GM12892 (cell line): ENCODE measurements at regions not wholly inside any gene's neighbourhood (a gene's known extent, or its start where the extent isn't known, plus 50 kb on each side); places are given as distances from the start of the nearest gene placed in this dataset.
"Not testable (repeated sequence)": the region's sequence is repeated elsewhere in the genome, so short reads cannot be mapped to it uniquely, and the experiment has no call there.

Experiments used
- DNase-seq: peaks from one replicate; pipeline ENCODE4 v3.0.0; 2011; ENCODE audit not compliant: insufficient read length
- FAIRE-seq: peaks from 2 replicates; lab custom pipeline; 2011; peaks lifted over from hg19 to GRCh38; lab: Jason Lieb, UNC
- POLR2A ChIP-seq: IDR thresholded peaks from 2 replicates; pipeline ENCODE4 v1.6.1; 2011; ENCODE audit warnings: low read depth, low read length, control low read depth
- POLR2AphosphoS5 ChIP-seq: IDR thresholded peaks from 2 replicates; pipeline ENCODE4 v1.6.1; 2011; ENCODE audit warnings: low read depth, low read length, control low read depth
- TAF1 ChIP-seq: IDR thresholded peaks from 2 replicates; pipeline ENCODE4 v1.6.1; 2011; ENCODE audit warnings: low read depth, mild to moderate bottlenecking, control low read depth, low read length, borderline replicate concordance

DNA sequence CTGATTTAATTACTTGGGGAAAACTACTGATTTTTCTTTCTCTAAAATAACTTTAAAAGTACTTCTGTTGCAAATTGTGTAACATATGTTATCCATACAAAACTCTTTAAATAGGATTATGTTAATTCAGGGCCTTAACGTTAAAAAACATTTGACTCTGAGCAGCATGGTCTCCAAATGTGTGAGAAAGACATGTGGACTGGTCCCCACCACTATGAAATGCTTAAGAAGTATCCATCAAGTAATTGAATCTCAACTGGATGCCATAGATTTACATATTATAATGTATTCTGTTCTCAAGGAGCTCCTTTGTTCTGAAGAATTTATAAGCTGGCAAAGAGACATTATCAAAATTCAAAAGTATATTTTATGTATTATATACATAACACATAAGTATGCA, 130.8 kb upstream of the HEY2 start:
- no peak for TF ChIP-seq TAF1
- no peak for TF ChIP-seq POLR2AphosphoS5
- no peak for TF ChIP-seq POLR2A
- FAIRE-seq (no peak), DNase-seq (no peak)

DNA sequence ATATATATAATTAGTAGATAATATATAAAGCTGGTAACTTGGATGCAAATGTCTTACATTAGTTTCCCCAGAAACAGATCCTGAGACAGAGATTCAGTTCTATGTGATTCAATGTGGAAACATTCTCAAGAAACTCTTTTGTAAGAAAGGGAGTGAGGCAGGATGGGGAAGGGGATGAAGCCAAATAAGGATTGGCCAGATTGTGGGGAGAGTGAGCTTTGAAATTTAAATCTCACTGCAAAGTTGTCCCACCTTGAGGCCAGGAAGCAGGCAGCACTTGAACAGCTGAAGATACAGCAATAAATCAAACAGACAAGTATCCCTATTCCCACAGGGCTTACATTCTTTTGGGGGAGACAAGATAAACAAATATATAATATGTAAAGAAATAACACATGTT, 126.3 kb upstream of the HEY2 start:
- DNase-seq (no peak), FAIRE-seq (no peak)
- TF ChIP-seq POLR2AphosphoS5 (no peak), TAF1 (no peak), POLR2A (no peak)

DNA sequence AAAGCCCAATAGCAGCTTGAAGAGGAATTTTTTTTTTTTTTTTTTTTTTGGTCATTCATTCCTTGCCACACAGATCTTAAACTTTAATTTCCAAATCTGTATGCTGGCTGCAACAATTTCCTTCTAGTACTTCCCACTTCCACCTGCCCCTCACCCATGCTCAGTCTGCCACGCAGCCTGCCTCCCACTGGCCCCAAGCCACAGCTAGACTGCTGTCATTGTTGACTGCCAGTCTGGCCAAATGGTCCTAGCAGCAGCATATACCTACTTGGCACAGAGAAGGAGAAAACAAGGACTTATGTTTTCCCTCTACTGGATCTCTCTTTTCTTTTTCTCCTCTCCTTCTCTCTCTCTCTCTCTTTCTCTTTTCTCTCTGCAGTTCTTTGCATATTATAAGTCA, 118.3 kb upstream of the HEY2 start:
- TF ChIP-seq TAF1 (no peak), POLR2A (no peak), POLR2AphosphoS5 (no peak)
- DNase-seq (no peak), FAIRE-seq (no peak)

DNA sequence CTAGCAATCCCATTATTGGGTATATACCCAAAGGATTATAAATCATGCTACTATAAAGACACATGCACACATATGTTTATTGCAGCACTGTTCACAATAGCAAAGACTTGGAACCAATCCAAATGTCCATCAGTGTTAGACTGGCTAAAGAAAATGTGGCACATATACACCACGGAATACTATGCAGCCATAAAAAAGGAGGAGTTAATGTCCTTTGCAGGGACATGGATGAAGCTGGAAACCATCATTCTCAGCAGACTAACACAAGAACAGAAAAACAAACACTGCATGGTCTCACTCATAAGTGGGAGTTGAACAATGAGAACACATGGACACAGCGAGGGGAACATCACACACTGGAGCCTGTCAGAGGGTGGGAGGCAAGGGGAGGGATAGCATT, 113.4 kb upstream of the HEY2 start:
- FAIRE-seq, DNase-seq: not testable (repeated sequence)

DNA sequence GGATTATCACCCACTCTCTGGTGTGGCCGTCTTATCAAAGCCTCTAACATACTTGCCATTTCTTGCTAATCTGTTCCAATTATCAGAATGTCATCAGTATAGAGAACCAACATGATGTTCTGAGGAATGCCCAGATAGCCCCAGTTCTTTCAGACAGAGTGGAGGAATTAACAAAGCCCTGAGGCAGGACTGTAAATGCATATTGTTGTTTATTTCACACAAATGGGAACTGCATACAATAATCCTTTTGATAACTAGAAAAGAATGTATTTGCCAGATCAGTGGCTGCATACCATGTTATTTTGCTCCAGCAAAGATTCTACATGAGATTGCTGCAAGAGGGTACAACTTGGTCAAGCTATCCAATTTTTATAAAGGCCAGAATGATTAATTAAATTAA, 112.8 kb upstream of the HEY2 start:
- no peak for TF ChIP-seq TAF1
- TF ChIP-seq POLR2AphosphoS5: no peak
- TF ChIP-seq POLR2A: no peak
- FAIRE-seq (no peak), DNase-seq (no peak)

DNA sequence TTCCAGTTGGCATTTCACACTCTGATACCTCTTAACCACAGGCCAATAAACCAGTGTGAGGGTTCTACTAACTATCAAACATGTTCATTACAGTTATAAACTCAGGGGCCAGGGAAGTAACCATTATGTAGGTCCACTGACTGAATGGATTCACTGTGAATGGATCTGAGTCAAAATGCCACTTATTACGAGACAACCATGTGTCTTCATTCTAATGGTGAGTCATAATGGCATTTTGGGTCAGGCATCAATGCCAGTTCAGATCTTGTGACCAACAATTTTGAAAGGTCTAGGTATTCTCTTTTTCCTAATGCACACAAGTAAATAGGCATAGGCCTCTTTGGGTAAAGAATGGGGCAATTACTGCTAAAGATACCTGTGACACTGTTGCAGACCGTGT, 112.2 kb upstream of the HEY2 start:
- no peak for FAIRE-seq

DNA sequence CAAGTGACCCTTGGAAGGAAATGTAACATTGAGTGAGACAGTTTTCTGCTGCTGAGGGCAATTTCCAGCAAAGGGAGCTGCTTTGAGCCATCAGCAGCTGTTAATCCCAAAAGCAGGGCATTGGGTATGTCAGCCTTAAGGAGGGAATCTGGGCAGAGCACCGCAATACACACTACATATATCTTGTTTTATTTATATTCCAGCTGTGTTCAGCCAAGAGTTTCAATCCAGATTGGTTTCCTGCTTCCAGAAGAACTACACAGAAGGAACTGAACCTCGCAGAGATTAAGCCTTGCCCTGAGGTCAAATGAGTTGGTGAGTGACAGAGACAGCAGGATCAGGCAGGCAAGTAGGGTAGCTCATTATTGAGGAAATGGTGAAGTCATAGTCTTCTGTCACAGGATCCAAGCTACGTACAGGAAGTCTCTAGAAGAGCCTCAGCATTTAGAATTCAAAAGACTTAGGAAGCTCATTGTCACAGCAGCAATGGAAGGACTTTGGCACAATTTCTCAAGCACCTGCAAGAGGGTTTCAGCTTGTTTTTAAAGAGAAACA, 109.9 kb upstream of the HEY2 start:
- no peak for DNase-seq
- FAIRE-seq: no peak
- TF ChIP-seq TAF1: no peak
- no peak for TF ChIP-seq POLR2AphosphoS5
- TF ChIP-seq POLR2A: no peak

More for the DNA sequence above, 112.2 kb upstream of the HEY2 start:
- DNase-seq: no peak
- TF ChIP-seq POLR2AphosphoS5: no peak
- no peak for TF ChIP-seq TAF1
- TF ChIP-seq POLR2A: no peak

DNA sequence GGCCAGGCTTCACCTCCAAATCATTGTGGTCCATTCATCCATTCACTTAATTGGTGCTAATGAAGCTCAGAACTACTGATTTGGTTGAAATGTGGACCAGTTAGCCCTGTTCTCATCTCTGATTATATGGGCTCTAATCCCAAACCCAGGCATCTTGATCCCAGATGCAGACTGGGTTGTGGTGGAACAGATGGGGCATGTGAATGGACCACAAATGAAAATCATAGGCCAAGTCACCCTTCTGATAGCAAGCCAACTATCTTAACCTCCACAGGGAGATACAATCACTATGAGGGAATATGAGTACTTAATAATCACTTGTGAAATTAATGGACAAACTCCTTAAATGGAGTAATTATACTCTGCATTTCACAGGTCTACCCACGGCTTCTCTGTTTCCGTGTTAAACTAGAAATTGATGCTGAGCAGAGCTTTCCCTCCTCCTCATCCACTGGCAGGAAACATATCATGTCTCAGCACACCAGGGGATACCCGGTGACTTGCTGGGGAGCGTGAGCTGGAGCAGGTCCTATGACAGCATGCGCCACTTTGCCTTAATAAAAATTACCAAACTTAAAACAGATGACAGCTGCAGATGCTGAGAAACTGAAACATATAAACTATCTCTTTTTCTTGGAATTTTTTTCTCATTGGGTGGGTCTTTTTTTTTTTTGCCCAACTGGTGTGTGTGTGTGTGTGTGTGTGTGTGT, 108.8 kb upstream of the HEY2 start:
- no peak for TF ChIP-seq POLR2A
- no peak for TF ChIP-seq TAF1
- TF ChIP-seq POLR2AphosphoS5: no peak
- DNase-seq: no peak
- FAIRE-seq: no peak

DNA sequence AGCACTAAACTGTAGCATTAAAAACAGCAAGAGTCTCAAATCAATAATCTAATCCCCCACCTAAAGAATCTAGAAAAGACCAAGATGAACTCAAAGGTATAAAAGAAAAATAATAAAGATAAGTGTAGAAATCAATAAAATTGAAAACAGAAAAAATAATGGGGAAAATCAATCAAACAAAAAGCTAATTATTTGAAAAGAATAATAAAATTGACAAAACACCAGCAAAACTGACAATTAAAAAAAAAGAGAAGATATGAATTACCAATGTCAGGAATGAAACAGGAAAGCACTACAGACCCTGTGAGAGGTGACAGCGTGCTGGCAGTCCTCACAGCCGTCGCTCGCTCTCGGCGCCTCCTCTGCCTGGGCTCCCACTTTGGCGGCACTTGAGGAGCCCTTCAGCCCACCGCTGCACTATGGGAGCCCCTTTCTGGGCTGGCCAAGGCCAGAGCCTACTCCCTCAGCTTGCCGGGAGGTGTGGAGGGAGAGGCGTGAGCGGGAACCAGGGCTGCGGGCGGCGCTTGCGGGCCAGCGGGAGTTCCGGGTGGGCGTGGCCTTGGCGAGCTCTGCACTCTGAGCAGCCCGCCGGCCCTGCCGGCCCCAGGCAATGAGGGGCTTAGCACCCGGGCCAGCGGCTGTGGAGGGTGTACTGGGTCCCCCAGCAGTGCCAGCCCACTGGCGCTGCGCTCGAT, 105.3 kb upstream of the HEY2 start:
- FAIRE-seq, DNase-seq: not testable (repeated sequence)

DNA sequence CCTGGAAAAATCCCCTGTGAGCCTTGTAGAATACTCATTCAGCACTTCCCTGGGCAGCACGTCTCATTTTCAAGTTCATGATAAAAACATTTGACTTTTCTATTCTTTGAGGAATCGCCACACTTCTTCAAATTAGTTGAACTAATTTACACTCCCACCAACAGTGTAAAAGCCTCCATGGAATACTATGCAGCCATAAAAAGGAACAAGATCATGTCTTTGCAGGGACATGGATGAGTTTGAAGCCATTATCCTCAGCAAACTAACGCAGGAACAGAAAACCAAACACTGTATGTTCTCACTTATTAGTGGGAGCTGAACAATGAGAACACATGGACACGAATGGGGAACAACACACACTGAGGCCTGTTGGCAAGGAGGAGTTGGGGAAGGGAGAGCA, 102.0 kb upstream of the HEY2 start:
- no peak for FAIRE-seq
- TF ChIP-seq TAF1 (no peak), POLR2AphosphoS5 (no peak), POLR2A (no peak)
- no peak for DNase-seq

DNA sequence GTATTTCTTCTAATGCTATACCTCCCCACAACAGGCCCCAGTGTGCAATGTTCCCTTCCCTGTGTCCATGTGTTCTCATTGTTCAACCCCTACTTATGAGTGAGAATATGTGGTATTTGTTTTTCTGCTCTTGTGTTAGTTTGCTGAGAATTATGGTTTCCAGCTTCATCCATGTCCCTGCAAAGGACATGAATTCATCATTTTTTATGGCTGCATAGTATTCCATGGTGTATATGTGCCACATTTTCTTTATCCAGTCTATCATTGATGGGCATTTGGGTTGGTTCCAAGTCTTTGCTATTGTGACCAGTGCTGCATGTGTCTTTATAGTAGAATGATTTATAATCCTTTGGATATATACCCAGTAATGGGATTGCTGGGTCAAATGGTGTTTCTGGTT, 95.7 kb upstream of the HEY2 start:
- FAIRE-seq, DNase-seq: not testable (repeated sequence)

DNA sequence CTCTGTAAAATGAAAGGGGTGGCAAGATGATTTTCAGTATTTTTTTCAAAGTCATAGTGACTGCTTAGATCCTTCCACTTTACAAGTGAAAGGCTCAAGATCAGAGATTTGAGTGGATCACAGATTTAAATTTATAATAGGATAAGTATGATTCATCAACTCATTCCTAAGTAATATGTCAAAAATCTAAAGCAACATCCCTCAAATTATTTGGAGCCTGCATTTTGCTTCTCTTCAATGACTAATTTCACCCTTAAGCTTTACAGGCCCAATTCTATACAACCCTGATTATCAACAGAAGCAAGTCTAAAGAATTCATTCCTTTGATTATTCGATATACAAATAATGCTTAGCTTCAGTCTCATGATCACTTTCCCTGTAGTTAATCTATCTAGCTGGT, 93.9 kb upstream of the HEY2 start:
- TF ChIP-seq TAF1: no peak
- no peak for TF ChIP-seq POLR2AphosphoS5
- TF ChIP-seq POLR2A: no peak
- DNase-seq (no peak), FAIRE-seq (no peak)
